IMR-90 (cell line): ENCODE measurements at regions not wholly inside any gene's neighbourhood (a gene's known extent, or its start where the extent isn't known, plus 50 kb on each side); places are given as distances from the start of the nearest gene placed in this dataset.

Source experiments
- ATAC-seq: fragments of 200-7000 bp; cut with Tn5 transposase; 2 replicates; pipeline ENCODE4 v1.9.1; 2020; ENCODE audit warnings: low read depth, mild to moderate bottlenecking, moderate library complexity
- BruUV-seq: library from RNA; stranded (reverse); fragments of 400-500 nt; replicated peaks from 2 replicates; lab custom pipeline; 2021; lab: Mats Ljungman, UMichigan
- CTCF ChIA-PET: fragments of 300-600 bp; formaldehyde crosslinking; extraction: SDS; loops from one replicate; lab custom pipeline; 2021; ENCODE audit warnings: antibody characterized with exemption; lab: Yijun Ruan, JAX
- POLR2A ChIA-PET: fragments of 300-600 bp; sonication (Branson Sonifier 250); formaldehyde crosslinking; loops from one replicate; lab custom pipeline; 2022; ENCODE audit warnings: antibody characterized with exemption; ENCODE audit not compliant: unreplicated experiment; lab: Charles Lee
- DNase-seq: peaks from one replicate; pipeline ENCODE4 v3.0.0; 2013
- H2AFZ ChIP-seq: replicated peaks from 2 replicates; pipeline ENCODE3; 2013; ENCODE audit warnings: low read length, mild to moderate bottlenecking; ENCODE audit not compliant: poor library complexity
- H2AK5ac ChIP-seq: 2 replicates; pipeline ENCODE4 v1.6.1; 2013; ENCODE audit warnings: low read depth, low read length, inconsistent platforms
- H2AK9ac ChIP-seq: replicated peaks from 2 replicates; pipeline ENCODE3; 2013; ENCODE audit warnings: mild to moderate bottlenecking, low read depth, low read length, moderate library complexity; ENCODE audit not compliant: poor library complexity
- H2BK120ac ChIP-seq: 2 replicates; pipeline ENCODE4 v1.6.1; 2013; ENCODE audit warnings: low read depth, low read length, inconsistent platforms
- H2BK15ac ChIP-seq: 3 replicates; pipeline ENCODE4 v1.6.1; 2013; ENCODE audit warnings: low read depth, low read length, inconsistent platforms
- H2BK20ac ChIP-seq: 2 replicates; pipeline ENCODE4 v1.6.1; 2013; ENCODE audit warnings: low read depth, mild to moderate bottlenecking, inconsistent platforms, low read length, moderate library complexity
- H2BK5ac ChIP-seq: 2 replicates; pipeline ENCODE4 v1.6.1; 2013; ENCODE audit warnings: mild to moderate bottlenecking, low read depth, low read length, inconsistent platforms; ENCODE audit not compliant: poor library complexity, severe bottlenecking
- H3K14ac ChIP-seq: replicated peaks from 2 replicates; pipeline ENCODE4 v1.6.1; 2013; ENCODE audit warnings: low read depth, low read length, inconsistent platforms
- H3K18ac ChIP-seq: 2 replicates; pipeline ENCODE4 v1.6.1; 2013; ENCODE audit warnings: low read depth, low read length, control low read depth
- H3K23ac ChIP-seq: 2 replicates; pipeline ENCODE4 v1.6.1; 2013; ENCODE audit warnings: low read depth, low read length, inconsistent platforms
- H3K27ac ChIP-seq: 2 replicates; pipeline ENCODE4 v1.5.1; 2013; ENCODE audit warnings: mild to moderate bottlenecking, control low read depth, low read length; ENCODE audit not compliant: insufficient read depth
- H3K27me3 ChIP-seq: 2 replicates; pipeline ENCODE4 v1.6.1; 2013; ENCODE audit warnings: low read length; ENCODE audit not compliant: control insufficient read depth, insufficient read depth
- H3K36me3 ChIP-seq: 2 replicates; pipeline ENCODE4 v1.6.1; 2013; ENCODE audit warnings: low read length, mixed read lengths; ENCODE audit not compliant: control insufficient read depth, insufficient read depth
- H3K4ac ChIP-seq: 2 replicates; pipeline ENCODE4 v1.6.1; 2013; ENCODE audit warnings: low read depth, low read length, inconsistent platforms
- H3K4me1 ChIP-seq: 2 replicates; pipeline ENCODE4 v1.6.1; 2013; ENCODE audit warnings: low read length, mixed read lengths; ENCODE audit not compliant: control insufficient read depth, insufficient read depth
- H3K4me2 ChIP-seq: 2 replicates; pipeline ENCODE4 v1.6.1; 2013; ENCODE audit warnings: low read depth, mild to moderate bottlenecking, control low read depth, low read length, moderate library complexity
- H3K4me3 ChIP-seq: 2 replicates; pipeline ENCODE4 v1.5.1; 2013; ENCODE audit warnings: low read depth, mild to moderate bottlenecking, control low read depth, low read length, moderate library complexity; ENCODE audit not compliant: insufficient read depth
- H3K56ac ChIP-seq: 2 replicates; pipeline ENCODE4 v1.6.1; 2013; ENCODE audit warnings: low read length, inconsistent platforms; ENCODE audit not compliant: insufficient read depth; ENCODE audit errors: extremely low read depth
- H3K79me1 ChIP-seq, 2 experiments: 2 replicates each; pipeline ENCODE4 v1.6.1; 2013; ENCODE audit warnings: low read length in 2 of 2, inconsistent platforms in 1 of 2, low read depth in 1 of 2
- H3K9ac ChIP-seq: 2 replicates; pipeline ENCODE4 v1.6.1; 2013; ENCODE audit warnings: low read depth, low read length, control low read depth
- H3K9me1 ChIP-seq: 2 replicates; pipeline ENCODE4 v1.6.1; 2013; ENCODE audit warnings: low read length, inconsistent platforms; ENCODE audit not compliant: insufficient read depth
- H3K9me3 ChIP-seq: 2 replicates; pipeline ENCODE4 v1.6.1; 2013; ENCODE audit warnings: low read length; ENCODE audit not compliant: control insufficient read depth, insufficient read depth
- H4K20me1 ChIP-seq: 2 replicates; pipeline ENCODE4 v1.6.1; 2013; ENCODE audit warnings: low read length, inconsistent platforms; ENCODE audit not compliant: insufficient read depth
- H4K5ac ChIP-seq: 2 replicates; pipeline ENCODE4 v1.6.1; 2013; ENCODE audit warnings: mild to moderate bottlenecking, low read depth, low read length, control low read depth
- H4K8ac ChIP-seq, 2 experiments: 2 replicates each; pipeline ENCODE4 v1.6.1; 2013; ENCODE audit warnings: low read depth in 2 of 2, low read length in 2 of 2, control low read depth in 1 of 2, inconsistent platforms in 1 of 2
- H4K91ac ChIP-seq: 2 replicates; pipeline ENCODE4 v1.6.1; 2013; ENCODE audit warnings: low read depth, low read length, inconsistent platforms; ENCODE audit not compliant: insufficient read depth
- BHLHE40 ChIP-seq: fragments of 150-350 bp; IDR thresholded peaks from 2 replicates; pipeline ENCODE4 v1.6.1; 2016; ENCODE audit warnings: mild to moderate bottlenecking, low read depth, low read length
- CEBPB ChIP-seq: IDR thresholded peaks from 2 replicates; pipeline ENCODE4 v1.6.1; 2012; ENCODE audit warnings: low read depth, low read length, improper control_type of control experiment
- CHD1 ChIP-seq: IDR thresholded peaks from 2 replicates; pipeline ENCODE4 v1.6.1; 2012; ENCODE audit warnings: low read depth, low read length, improper control_type of control experiment
- CTCF ChIP-seq: conservative IDR thresholded peaks from 2 replicates; pipeline ENCODE4 v1.5.1; 2012; ENCODE audit warnings: mild to moderate bottlenecking, low read depth, low read length, improper control_type of control experiment
- FOS ChIP-seq: fragments of 150-350 bp; IDR thresholded peaks from 2 replicates; pipeline ENCODE4 v1.6.1; 2016; ENCODE audit warnings: low read depth, low read length
- MAFK ChIP-seq: IDR thresholded peaks from 2 replicates; pipeline ENCODE4 v1.6.1; 2012; ENCODE audit warnings: low read depth, low read length, improper control_type of control experiment
- MAZ ChIP-seq: IDR thresholded peaks from 2 replicates; pipeline ENCODE4 v1.6.1; 2012; ENCODE audit warnings: low read depth, mild to moderate bottlenecking, low read length, improper control_type of control experiment, moderate library complexity, borderline replicate concordance
- MXI1 ChIP-seq: IDR thresholded peaks from 2 replicates; pipeline ENCODE4 v1.6.1; 2012; ENCODE audit warnings: low read depth, mild to moderate bottlenecking, low read length, moderate library complexity, borderline replicate concordance
- NFE2L2 ChIP-seq: fragments of 150-350 bp; IDR thresholded peaks from 2 replicates; pipeline ENCODE4 v1.6.1; 2016; ENCODE audit warnings: low read depth, mild to moderate bottlenecking, low read length
- POLR2A ChIP-seq: IDR thresholded peaks from 2 replicates; pipeline ENCODE4 v1.6.1; 2012; ENCODE audit warnings: mild to moderate bottlenecking, low read depth, low read length
- RAD21 ChIP-seq: IDR thresholded peaks from 2 replicates; pipeline ENCODE4 v1.6.1; 2012; ENCODE audit warnings: low read length, improper control_type of control experiment
- RCOR1 ChIP-seq: IDR thresholded peaks from 2 replicates; pipeline ENCODE4 v1.6.1; 2012; ENCODE audit warnings: mild to moderate bottlenecking, low read length, improper control_type of control experiment; ENCODE audit not compliant: insufficient replicate concordance
- RFX5 ChIP-seq: IDR thresholded peaks from 2 replicates; pipeline ENCODE4 v1.8.0; 2012; ENCODE audit warnings: low read depth, mild to moderate bottlenecking, low read length, moderate library complexity
- SMC3 ChIP-seq: fragments of 150-350 bp; IDR thresholded peaks from 2 replicates; pipeline ENCODE4 v1.6.1; 2016; ENCODE audit warnings: low read depth, mild to moderate bottlenecking, antibody characterized with exemption, low read length, moderate library complexity
- USF2 ChIP-seq: fragments of 150-350 bp; IDR thresholded peaks from 2 replicates; pipeline ENCODE4 v1.6.1; 2017; ENCODE audit warnings: mild to moderate bottlenecking, antibody characterized with exemption, low read length, low read depth
- whole genome bisulfite sequencing, 2 experiments: methylation state at CpG; one replicate each; pipeline versions ENCODE4 v1.1.5 to v1.1.7; 2013; ENCODE audit warnings: missing lambda C conversion rate in 2 of 2; ENCODE audit not compliant: insufficient read length in 1 of 2; ENCODE audit errors: extremely low coverage in 2 of 2; 5-methylcytosine and 5-hydroxymethylcytosine counted together
- dilution Hi-C: fragments of 300-500 bp; cut with HindIII; formaldehyde crosslinking; loops from one replicate; pipeline ENCODE4 v1.14.3; 2018; ENCODE audit warnings: low sequenced_read_pairs; ENCODE audit not compliant: unreplicated experiment
- in situ Hi-C: fragments of 300-500 bp; cut with MboI; formaldehyde crosslinking; loops from 3 replicates; pipeline ENCODE4 v1.14.3; 2019; ENCODE audit warnings: low sequenced_read_pairs, inconsistent platforms, mixed read lengths
- intact Hi-C: fragments of 100-400 bp; cut with micrococcal nuclease; formaldehyde crosslinking; loops from 2 replicates; pipeline ENCODE4 v1.10.0; 2022
- TF ChIP-seq, protein P1 (sequence below): fragments of 150-350 bp; IDR thresholded peaks from 2 replicates; pipeline ENCODE4 v1.6.1; 2016; ENCODE audit warnings: low read depth, mild to moderate bottlenecking, low read length, moderate library complexity, borderline replicate concordance

- H3K23ac ChIP-seq: no peak overlapping the region
- ATAC-seq (no peak), DNase-seq (no peak)
- no peak overlapping the region for H4K5ac ChIP-seq
- intact Hi-C loops: no loop called here
- H3K27ac ChIP-seq: no peak overlapping the region
- in situ Hi-C loops: no loop called here
- no peaks in the 10 kb centered on the region for H3K4me1 ChIP-seq
- no peak overlapping the region for H3K18ac ChIP-seq
- no TSS peak for BruUV-seq
- H4K20me1 ChIP-seq: no peaks in the 10 kb centered on the region
- dilution Hi-C loops: no loop called here
- H3K4me3 ChIP-seq: no peak overlapping the region
- no peak overlapping the region for H3K4me2 ChIP-seq
- no peak overlapping the region for H2AFZ ChIP-seq
- no peak overlapping the region for H2BK20ac ChIP-seq
- H3K79me1 ChIP-seq: no peaks in the 10 kb centered on the region
- 48% methylated on average over 4 of the region's 8 CpGs; no CpG with 5 or more reads in 1 of the 2 experiments for WGBS, 2 experiments
- no peak overlapping the region for H3K9ac ChIP-seq
- H3K9me1 ChIP-seq: no peaks in the 10 kb centered on the region
- H3K27me3 ChIP-seq: no peaks in the 10 kb centered on the region
- no peak overlapping the region for H2BK15ac ChIP-seq
- no peak overlapping the region for H4K91ac ChIP-seq
- no peak overlapping the region for H2AK9ac ChIP-seq
- no peak overlapping the region for H2BK120ac ChIP-seq
- no peak overlapping the region for H2BK5ac ChIP-seq
- H3K9me3 ChIP-seq: peaks cover 32% of the 10 kb centered on the region
- H3K4ac ChIP-seq: no peak overlapping the region
- CTCF ChIA-PET: no interaction called here
- H4K8ac ChIP-seq: no peak overlapping the region
- POLR2A ChIA-PET: no interaction called here
- no peak overlapping the region for H3K56ac ChIP-seq
- H3K14ac ChIP-seq: no peak overlapping the region
- TF ChIP-seq MAFK: no peak
- TF ChIP-seq SMC3: no peak
- no peak for TF ChIP-seq FOS
- no peak for TF ChIP-seq POLR2A
- TF ChIP-seq CHD1: no peak
- no peak for TF ChIP-seq RAD21
- no peak for TF ChIP-seq CEBPB
- TF ChIP-seq, protein P1, sequence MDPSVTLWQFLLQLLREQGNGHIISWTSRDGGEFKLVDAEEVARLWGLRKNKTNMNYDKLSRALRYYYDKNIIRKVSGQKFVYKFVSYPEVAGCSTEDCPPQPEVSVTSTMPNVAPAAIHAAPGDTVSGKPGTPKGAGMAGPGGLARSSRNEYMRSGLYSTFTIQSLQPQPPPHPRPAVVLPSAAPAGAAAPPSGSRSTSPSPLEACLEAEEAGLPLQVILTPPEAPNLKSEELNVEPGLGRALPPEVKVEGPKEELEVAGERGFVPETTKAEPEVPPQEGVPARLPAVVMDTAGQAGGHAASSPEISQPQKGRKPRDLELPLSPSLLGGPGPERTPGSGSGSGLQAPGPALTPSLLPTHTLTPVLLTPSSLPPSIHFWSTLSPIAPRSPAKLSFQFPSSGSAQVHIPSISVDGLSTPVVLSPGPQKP: no peak
- TF ChIP-seq MAZ: no peak
- TF ChIP-seq USF2: no peak
- TF ChIP-seq CTCF: no peak
- TF ChIP-seq NFE2L2: no peak
- no peak for TF ChIP-seq BHLHE40
- no peak for TF ChIP-seq RFX5
- TF ChIP-seq RCOR1: no peak
- TF ChIP-seq MXI1: no peak
- no peaks in the 10 kb centered on the region for H3K36me3 ChIP-seq
- H2AK5ac ChIP-seq: no peak overlapping the region
These were observed 720.3 kb downstream of the UQCRFS1 start for GRCh38 chr19:28492621-28493020.
